Activated CD4-positive, alpha-beta T cell treated with anti-CD3 and anti-CD28 coated beads, Interleukin-2, amount 50 U/mL, for 4 hours (primary cell): ENCODE measurements at regions not wholly inside any gene's neighbourhood (a gene's known extent, or its start where the extent isn't known, plus 50 kb on each side); places are given as distances from the start of the nearest gene placed in this dataset.
A peak's percentile ranks its signal among the peaks of the same experiment; 100 is the strongest.

Experiments
- DNase-seq, 2 experiments: peaks; one replicate each; pipeline ENCODE4 v3.0.0-alpha.2; 2020

DNA sequence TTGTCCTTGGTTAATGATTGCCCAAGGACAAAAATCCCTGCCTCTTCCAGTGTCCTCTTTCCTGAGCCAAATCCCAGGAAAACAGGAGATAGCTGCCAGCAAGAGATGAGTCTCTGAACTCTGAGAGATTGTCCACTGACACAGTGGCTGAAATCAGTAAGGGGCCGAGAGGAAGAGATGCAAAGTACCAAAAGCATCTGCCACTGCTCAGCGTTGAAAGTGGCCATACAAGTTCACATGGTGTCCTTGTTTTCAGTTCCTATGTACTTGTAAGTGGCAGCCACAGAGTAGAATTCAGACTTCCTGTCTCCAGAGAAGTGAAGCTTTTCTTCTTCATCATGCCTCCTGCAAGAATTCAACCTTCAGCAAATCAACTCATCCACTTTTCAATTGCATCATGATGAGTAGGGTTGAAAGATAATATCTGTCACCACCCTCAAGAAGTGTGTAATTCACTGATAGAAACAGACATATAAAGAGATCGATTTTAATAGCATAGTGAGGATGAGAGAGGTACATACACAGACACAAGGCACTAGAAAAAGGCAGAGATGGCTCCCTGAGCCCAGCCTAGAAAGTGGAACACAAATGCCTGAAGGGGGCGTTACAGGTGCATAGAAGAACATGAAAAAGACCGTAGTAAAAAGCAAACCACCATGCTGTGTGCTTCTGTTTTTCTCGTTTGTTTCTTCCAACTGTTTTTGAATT is 185.8 kb downstream of the MRPL39 start:
- peak; percentile 48 to 54 for DNase-seq

DNA sequence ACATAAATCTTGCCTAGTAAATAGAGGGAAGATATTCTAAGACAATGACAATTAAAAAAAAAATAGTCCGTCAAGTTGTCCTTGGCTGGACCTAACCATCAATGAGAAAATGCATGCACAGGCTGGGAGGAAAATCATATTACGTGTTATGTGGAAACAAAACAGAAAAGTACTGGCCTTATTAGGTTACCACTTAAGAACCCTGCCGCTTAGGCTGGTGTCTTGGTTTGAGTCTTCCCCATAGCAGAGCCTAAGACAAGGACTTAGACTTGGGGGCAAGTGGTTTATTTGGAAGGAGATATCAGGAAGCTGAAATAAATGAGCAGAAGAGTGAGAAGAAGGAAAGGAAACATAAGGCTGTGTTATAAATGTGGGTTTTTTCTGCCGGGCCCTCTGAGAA is 186.4 kb downstream of the MRPL39 start:
- DNase-seq = no peak

DNA sequence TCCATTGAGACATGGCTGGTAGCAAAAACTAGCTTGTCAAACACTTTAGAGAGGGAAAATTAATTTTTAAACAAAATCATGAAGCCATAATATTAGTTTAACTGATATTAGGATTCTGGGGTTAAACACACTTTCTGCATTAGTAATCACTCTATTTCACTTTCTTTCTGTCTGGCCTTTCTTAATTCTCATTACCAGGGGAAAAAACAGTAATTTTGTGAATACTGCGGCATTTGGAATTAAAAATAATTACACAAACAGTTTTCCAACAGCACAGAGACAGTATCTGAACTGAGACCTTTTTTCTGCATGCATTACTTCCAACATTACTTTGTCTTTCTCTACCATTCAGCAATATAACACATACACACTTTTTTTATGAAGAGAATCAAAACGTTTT is 190.6 kb downstream of the MRPL39 start:
- no peak for DNase-seq

DNA sequence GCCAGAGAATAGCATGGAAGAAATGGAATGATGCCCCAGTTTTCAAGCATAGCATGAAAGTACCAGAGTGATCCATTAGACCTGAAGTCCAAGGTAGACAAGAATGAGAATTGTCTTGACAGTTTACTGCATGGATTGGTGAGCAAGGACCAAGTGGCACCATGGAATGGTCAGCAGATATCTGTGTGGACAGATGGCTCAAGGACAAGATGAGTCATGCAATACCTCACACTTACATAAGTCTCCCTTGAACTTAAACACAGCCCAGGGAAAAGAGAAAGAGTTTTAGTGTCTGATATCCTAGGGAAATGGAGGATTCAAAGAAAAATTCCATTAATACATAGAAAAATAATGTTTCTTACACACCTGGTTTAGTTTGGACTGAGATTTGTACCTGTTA is 195.2 kb downstream of the MRPL39 start:
- DNase-seq = no peak

DNA sequence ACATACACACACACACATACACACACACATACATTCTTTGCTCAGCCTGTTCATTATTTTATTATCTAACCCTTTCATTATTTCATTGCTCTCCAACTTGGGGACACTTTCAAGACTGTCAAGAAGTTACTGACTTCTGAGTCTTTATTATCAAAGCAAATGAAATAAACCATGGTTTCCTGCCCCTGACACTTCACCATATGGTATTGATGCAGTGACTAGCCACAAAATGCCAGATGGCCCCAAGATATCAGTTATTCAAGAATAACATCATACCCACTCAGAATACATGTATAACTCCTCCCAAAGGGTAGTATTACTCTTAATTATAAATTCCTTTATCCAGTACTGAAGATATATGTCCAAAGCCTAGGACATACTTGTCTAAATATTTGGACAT is 197.3 kb downstream of the MRPL39 start:
- DNase-seq = no peak

DNA sequence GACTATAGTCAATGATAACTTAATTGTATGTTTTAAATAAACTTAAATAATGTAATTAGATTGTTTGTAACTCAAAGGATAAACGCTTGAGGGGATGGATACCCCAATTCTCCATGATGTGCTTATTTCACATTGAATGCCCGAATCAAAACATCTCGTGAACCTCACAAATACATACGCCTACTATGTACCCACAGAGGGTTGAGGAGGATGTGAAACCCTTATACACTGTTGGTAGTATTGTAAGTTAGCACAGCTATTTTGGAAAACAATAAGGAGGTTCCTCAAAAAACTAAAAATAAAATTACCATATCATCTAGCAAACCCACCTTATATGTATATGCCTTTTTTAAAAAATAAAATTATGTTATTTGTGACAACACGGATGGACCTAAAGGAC is 198.6 kb downstream of the MRPL39 start:
- no peak for DNase-seq

DNA sequence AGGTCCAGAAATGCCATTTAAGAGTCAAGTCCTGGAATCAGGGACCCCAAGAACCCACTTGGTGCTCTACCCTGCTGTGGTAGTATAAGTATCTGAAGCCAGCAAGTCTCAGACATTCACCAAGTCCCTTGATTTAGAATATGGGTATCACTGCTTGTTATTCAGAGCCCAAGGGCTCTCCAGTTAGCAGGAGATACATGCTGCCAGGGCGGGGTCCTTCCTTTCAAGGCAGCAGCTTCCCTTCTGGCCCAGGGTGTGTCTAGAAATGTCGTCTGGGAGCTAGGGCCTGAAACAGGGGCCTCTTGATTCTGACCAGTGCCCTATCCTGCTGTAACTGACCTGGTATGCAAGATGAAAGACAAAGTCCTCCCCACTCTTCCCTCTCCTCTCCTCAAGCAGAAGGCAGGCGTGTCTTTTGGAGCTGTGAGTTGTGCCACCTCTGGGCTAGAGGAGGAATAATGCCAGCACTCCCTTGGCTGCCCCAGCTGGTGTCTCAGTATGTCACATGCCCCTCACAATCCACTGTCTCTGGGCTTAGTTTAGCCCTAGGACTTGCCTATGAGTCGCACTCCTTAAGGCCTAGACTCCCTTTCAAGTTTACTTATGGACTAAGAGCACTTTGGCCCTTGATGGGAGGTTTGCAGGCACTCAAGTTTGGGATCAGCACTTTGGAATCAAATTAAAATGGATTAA is 200.2 kb downstream of the MRPL39 start:
- no peak for DNase-seq

DNA sequence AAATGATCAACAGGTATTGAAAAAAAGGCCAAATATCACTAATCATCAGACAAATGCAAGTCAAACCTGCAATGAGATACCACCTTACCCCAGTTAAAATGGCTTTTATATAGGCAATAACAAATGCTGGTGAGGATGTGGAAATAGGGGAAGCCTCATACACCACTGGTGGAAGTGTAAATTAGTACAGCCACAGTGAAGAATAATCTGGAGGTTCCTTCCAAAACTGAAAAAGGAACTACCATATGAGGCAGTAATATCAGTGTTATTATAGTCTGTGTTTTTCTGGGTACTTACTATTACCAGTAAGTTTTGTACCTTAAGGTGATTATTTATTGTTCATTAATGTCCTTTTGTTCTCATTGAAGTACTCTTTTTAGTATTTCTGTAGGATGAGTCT is 201.3 kb downstream of the MRPL39 start:
- DNase-seq = no peak

DNA sequence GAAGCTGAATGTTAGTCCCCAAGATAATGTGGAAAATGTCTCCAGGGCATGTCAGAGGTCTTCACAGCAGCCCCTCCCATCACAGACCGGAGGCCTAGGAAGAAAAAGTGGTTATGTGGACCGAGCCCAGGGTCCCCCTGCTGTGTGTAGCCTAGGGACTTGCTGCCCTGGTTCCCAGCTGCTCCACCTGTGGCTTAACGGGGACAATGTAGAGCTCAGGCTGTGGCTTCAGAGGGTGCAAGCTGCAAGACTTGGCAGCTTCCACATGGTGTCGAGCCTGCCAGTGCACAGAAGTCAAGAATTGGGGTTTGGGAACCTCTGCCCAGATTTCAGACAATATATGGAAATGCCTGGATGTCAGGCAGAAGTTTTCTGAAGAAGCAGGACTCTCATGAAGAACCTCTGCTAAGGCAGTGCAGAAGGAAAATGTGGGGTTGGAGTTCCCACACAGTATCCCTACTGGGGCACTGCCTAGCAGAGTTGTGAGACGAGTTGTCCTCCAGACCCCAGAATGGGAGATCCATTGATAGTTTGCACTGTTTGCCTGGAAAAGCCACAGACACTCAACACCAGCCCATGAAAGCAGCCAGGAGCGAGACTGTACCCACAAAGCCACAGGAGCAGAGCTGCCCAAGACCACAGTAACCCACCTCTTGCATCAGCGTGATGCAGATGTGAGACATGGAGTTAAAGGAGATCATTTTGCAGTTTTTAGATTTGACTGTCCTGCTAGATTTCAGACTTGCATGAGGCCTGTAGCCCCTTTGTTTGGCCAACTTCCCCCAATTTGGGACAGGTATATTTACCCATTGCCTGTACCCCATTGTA is 204.9 kb downstream of the MRPL39 start:
- no peak for DNase-seq

DNA sequence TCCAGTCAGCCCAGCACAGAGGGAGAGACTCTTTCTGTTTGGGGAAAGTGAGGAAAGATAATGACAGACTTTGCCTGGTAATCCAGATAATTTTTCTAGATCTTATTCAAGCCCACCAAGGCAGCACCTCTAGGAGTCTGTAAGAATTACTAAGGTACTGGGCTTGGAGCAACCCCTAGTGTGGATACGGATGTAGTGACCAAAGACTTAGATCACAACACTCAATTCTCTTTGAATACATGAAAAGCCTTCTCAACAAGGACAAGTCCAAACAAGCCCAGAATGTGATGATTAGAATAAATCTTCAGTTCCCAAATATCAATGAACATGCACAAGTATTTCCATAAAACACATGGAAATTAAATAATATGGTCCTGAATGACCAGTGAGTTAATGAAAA is 206.9 kb downstream of the MRPL39 start:
- DNase-seq = no peak

DNA sequence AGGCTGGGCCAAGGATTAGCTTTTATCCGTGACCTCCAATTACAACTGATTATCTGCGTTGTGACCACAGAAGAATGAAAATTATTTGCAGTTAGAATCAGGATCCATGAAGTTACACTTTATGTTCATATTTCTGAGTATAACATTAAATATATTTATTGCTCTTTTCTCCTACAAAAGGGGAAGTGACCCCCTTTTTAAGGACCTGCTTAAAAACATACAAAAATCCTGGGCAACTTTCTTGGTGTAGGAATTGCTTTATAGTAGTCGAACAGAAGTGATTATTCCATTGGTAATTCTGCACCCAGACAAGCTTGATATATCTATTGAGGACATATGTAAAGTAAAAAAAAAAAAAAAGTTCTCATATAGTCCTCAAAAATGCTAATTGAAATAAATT is 208.7 kb downstream of the MRPL39 start:
- no peak for DNase-seq

DNA sequence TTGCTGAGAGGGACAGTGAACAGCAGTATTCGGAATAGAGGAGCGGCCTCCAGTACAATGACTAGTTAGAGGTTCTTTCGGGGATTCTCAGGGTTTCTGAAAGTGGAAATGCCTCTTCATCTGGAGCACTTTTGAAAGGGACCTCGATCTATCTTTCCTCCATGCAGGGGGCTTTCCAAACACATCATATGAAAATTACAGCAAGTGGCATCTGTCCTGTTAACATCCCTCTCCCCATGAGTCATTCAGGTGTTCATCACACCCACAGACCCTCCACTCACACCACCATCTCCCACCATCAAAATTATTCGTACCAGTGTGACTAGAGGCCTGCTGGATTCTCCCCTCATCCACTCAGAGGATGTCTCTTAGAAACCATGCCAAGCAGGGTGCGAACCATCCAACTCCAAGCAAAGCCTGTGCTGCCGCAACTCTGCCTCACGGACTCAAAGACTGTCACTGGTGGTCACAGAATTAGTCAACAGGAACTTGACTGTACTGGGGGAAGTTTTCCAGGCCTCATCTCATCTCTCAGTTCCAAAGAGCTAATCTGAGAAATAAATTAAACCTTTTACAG is 211.1 kb downstream of the MRPL39 start:
- peak; percentile 6 to 32 for DNase-seq

DNA sequence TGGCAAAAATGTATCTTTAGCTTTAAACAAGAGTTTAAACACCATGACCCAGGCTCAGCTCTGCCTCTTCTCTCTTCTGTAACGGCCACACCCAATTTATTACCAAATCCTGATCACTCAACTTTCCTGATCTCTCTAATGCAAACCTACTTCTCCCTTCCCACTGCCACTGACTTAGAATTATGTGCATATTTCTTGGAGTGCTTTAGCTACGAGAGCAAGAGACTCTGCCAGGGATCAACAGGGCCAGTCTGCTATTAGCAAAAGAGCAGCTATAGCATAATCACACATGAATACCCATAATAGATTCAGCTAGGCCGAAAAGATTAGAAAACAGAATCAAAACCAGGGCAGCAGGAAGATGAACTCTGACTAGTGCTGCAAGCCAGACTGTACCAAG is 215.5 kb downstream of the MRPL39 start:
- DNase-seq = no peak

DNA sequence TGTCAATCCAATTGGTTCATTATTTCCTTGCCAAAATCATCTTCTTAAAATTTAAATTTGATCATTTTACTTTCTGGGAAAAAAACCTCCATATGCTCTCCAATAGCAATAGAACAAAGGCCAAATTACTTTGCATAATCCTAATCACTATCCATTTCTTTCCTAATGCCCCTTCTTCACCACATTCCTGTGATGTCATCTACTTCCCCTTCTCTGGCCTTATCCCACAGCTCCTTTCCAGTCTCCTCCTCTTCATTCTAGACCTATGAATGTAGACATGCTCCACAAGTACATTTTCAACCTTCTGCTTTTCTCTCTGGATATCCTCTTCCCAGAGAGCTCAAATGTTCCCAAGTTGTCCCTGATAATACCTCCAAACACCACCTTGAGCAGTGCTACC is 216.6 kb downstream of the MRPL39 start:
- DNase-seq = no peak

DNA sequence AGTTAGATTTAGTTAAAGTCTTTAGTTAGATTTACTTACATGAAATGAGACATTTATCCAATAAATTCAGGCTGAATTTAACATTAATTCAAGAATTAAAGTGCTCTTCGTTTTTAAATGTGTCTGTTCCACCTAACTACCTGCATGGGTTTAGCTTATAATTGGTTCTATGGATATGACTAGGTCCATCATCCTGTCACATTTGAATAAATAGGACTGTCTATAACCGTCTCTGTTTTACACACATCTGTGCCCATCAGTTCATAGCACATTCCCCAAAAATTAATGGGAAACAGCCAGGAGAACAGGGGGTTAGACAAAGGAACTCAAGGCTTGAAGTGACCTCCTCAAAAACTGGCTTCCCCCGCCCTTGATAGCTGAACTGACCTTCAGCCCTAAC is 219.6 kb downstream of the MRPL39 start:
- DNase-seq = no peak

DNA sequence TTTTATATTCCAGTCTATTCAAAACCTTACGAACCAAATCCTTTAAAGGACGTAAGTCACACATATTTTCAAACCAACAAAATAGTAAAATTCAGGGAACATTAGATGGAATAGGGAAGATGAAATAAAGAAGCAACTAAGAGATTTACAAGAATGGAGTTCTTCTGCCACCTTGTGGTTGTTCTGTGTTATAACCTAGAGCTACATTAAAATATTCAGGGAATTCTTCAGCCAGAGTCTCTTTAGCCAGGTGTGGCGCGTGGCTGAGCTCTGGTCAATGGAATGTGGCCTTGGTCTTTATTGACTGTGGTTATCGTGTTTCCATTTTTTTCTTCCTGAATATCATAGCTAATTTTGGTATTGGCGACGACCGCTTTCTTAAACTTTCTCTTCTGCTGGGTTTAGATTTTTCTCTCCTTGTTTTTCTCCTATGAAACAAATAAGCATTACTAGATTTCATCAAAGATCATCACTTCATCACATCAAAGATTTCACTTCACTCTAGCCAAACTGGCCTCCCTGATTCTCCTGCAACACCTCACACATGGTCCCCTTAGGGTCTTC is 221.3 kb downstream of the MRPL39 start:
- DNase-seq = no peak

DNA sequence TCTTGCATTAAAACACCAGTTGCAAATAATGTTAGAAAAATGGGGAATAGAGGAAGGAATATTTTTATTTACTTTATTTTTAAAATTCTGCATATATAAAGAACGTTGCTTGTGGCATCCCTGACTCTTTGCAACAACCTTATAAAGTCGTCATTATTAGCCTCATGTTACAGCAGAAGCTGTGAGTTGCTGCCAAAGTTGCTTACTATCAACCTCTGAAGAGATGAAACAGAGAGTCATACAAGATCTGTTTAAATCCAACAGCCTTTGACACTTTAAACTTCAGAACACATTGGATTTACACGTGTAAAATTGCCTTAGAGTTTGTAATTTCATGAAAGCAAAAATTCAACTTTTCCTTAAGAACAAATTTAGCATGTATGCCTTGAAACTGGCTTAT is 221.9 kb downstream of the MRPL39 start:
- no peak for DNase-seq

DNA sequence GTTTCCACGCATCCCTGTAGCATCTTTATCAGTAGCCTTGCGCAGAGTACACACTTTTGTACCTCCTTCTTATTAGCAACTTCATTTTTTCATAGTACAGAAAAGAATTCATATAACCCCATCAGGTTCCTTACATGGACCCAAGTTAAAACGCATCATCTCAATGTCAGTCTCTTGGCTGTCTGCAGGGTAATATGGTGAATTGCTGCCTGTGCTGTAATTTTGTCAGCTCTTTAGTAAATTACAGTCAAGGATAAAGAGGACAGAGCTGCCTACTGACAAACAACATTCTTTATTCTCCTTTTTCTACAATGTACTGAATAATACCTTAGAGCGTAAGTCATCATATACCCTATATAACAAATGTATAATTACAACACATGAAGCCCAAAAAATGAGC is 222.5 kb downstream of the MRPL39 start:
- no peak for DNase-seq

DNA sequence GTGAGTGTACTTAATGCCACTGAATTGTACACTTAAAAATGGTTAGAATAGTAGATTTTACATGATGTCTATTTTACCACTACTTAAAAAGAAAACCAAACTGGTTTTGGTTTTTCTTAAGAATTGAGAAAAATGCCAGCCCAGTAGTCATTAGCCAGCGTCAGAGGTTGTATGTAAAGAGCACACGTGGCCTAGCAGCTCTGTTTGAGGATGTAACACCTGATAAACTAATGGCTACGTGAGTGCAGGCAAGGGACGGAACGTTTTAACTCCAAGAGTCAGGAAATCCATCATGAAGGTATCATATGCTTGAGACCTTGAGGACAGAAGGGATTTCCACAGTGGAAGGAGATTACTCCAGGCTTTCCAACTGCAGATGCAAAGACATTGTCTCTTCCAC is 223.7 kb downstream of the MRPL39 start:
- no peak for DNase-seq

DNA sequence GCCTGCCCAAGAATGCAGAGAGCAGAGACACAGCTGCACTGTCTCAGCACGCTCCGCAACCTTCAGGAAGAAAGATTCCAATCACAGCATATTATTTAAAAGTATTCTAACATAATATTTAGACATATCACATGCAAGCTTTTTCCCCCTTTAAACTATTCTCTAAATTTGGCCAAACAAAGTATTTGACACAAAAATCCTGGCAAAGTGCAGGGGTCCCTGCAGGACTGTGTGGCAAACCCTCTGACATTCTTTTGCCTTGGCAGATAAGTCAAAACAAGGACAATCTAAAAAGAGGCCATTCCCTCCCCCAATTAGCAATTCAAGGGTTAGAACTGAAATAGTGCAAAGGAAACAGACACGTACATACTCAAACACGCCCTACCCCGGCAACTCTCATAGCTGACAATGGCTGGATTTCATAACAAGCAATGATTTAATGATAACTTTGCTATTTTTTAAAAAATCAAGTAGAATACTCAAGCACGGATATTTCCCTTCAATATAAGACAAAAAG is 225.3 kb downstream of the MRPL39 start:
- DNase-seq = no peak

DNA sequence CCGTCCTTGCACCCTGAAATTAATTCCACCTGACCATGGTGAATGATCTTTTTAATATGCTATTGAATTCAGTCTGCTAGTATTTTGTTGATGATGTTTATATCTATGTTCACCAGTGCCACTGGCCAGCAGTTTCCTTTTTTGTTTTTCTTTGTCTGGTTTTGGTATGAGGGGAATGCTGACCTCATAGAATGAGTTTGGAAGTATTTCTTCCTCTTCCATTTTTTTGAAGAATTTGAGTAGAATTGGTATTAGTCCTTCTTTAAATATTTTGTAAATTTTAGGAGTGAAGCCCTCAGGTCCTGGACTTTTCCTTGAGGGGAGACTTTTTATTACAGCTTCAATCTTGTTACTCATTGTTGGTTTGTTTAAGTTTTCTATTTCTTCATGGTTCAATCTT is 231.6 kb downstream of the MRPL39 start:
- no peak for DNase-seq

DNA sequence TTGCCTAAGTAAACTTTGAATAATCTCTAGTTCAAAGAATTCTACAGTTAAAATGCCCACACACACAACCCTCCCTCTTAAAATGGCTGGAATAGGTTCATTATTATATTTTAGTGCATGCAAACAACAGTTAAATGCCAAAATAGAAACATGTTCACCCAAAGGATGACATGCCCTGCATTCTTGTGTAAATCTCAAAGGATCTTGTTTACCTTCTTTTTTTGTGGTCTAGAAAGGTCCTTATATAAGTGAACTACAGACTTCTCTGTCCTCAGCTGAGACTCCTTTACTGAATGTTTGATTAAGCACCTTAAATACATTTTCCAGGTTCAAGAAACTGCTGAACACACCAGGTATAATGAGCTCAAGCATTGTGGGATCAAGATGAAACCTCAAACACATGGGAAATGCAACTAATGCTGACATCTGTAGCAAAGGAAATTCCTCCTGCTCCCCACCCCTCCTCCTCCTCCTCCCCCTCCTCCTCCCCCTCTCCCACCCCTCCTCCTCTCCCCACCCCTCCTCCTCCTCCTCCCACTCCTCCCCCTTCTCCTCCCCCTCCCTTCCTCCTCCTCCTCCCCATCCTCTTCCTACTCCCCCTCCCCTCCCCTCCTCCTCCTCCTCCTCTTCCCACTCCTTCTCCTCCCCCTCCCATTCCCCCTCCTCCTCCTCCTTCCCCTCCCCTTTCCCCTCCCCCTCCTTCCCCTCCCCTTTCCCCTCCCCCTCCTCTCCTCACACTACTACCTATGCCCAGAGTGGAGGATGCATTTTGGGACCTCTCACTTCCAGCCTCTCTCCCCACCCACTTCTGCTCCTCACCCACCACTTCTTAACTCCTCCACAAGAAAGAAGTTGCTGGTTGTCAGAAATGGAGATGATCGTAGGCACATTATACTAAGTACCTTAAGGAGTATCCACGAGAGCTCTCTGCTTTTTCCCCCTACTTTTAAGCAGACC is 233.9 kb downstream of the MRPL39 start:
- no peak for DNase-seq
